ENCODE measurements at regions not wholly inside any gene's neighbourhood (a gene's known extent, or its start where the extent isn't known, plus 50 kb on each side); places are given as distances from the start of the nearest gene placed in this dataset.

- TF ChIP-seq ZBTB33 (IDR thresholded peaks at IDR 0.05; ENCODE audit: borderline replicate concordance, low read depth) (no peak), YY1 (IDR thresholded peaks at IDR 0.05; ENCODE audit: low read depth) (no peak), GATA2 (CRISPR knock-in tag; IDR thresholded peaks at IDR 0.05) (no peak), TCF12 (IDR thresholded peaks at IDR 0.05) (peak; percentile 62), PBX3 (IDR thresholded peaks at IDR 0.05) (peak; percentile 17; the same call in 1 of the 2 replicates), ELF1 (IDR thresholded peaks at IDR 0.05) (no peak)
Measured at GRCh38 chr1:98389809-98390208, 271.7 kb upstream of the SNX7 start (continued).

GRCh38 chr1:98388441-98388840, 273.1 kb upstream of the SNX7 start:
- Histone ChIP-seq H3K79me2 (ENCODE audit: insufficient read depth) (no peaks in the 10 kb centered on the region), H3K27me3 (ENCODE audit: insufficient read depth) (no peaks in the 10 kb centered on the region), H3F3A (replicated peaks; ENCODE audit: insufficient read depth) (peaks cover 10% of the 10 kb centered on the region), H3K4me1 (ENCODE audit: control insufficient read depth in 1 of 2, insufficient read depth in 2 of 2, low read depth in 1 of 2, low read length in 1 of 2) (peaks cover 18 to 47% of the 10 kb centered on the region in 2 experiments), H2AFZ (ENCODE audit: low read depth) (peak overlapping the region; percentile 86), H3K9me2 (no peaks in the 10 kb centered on the region), H4K20me1 (ENCODE audit: insufficient read depth) (no peaks in the 10 kb centered on the region), H3K27ac (ENCODE audit: low read depth in 2 of 2, low read length in 1 of 2) (peak overlapping the region; percentile 73 to 77), H3K4me3 (ENCODE audit: low read depth in 2 of 2, low read length in 1 of 2) (peak overlapping the region in 1 of 2 experiments; percentile 12; a peak in 1 of 4 replicates), H3K9me3 (no peaks in the 10 kb centered on the region), H3K9ac (peak overlapping the region; percentile 43; the same call in 1 of the 2 replicates), H3K4me2 (peak overlapping the region; percentile 17), H3K36me3 (replicated peaks in 1 of 2; ENCODE audit: control insufficient read depth in 1 of 2, insufficient read depth in 2 of 2, low read length in 1 of 2) (no peaks in the 10 kb centered on the region)
- 20% methylated on average over 4 of the region's 4 CpGs for WGBS (ENCODE audit: low lambda C conversion rate)
- no peak for DNase-seq
- CTCF ChIA-PET = interaction anchor here (0.7 to 1.8 kb wide), 3 partner anchors 11 to 717 kb away, joined by 3 read pairs; no protein-coding TSS in a partner anchor
- TF ChIP-seq TEAD4 (IDR thresholded peaks at IDR 0.05; ENCODE audit: borderline replicate concordance, insufficient read depth) (no peak; the same call in 1 of the 2 replicates), TAF1 (IDR thresholded peaks at IDR 0.05; ENCODE audit: borderline replicate concordance, low read depth, low read length) (no peak), FOXM1 (IDR thresholded peaks at IDR 0.05; ENCODE audit: low read depth) (peak; percentile 78), YY1 (IDR thresholded peaks at IDR 0.05; ENCODE audit: low read depth) (no peak), EP300 (IDR thresholded peaks at IDR 0.05; ENCODE audit: borderline replicate concordance in 1 of 2, low read depth in 1 of 2, low read length in 1 of 2) (peak in 1 of 2 experiments; percentile 82; a peak in 1 of 4 replicates), NFIC (IDR thresholded peaks at IDR 0.05; ENCODE audit: borderline replicate concordance) (peak; percentile 65; the same call in 1 of the 2 replicates), USF1 (IDR thresholded peaks at IDR 0.05; ENCODE audit: borderline replicate concordance, low read depth) (no peak), POLR2AphosphoS5 (IDR thresholded peaks at IDR 0.05; ENCODE audit: low read depth, low read length) (peak; percentile 33; the same call in 1 of the 2 replicates), MXI1 (IDR thresholded peaks at IDR 0.05; ENCODE audit: low read depth, low read length) (no peak), TCF12 (IDR thresholded peaks at IDR 0.05) (peak; percentile 80), MAX (IDR thresholded peaks at IDR 0.05; ENCODE audit: low read depth) (0 out of 2 replicates have a peak, but pooled peaks have one; percentile 18), CTCF (IDR thresholded peaks at IDR 0.05) (no peak), RFX5 (IDR thresholded peaks at IDR 0.05; ENCODE audit: low read length) (no peak), USF2 (IDR thresholded peaks at IDR 0.05; ENCODE audit: borderline replicate concordance, low read depth, low read length) (no peak), ELF1 (IDR thresholded peaks at IDR 0.05) (no peak), NRF1 (IDR thresholded peaks at IDR 0.05; ENCODE audit: low read depth, low read length) (no peak), PBX3 (IDR thresholded peaks at IDR 0.05) (peak; percentile 61), JUND (IDR thresholded peaks at IDR 0.05) (peak; percentile 73), FOSL2 (IDR thresholded peaks at IDR 0.05; ENCODE audit: borderline replicate concordance, low read depth) (peak; percentile 72; the same call in 1 of the 2 replicates)
- POLR2A ChIA-PET = no interaction called here
